GM23338 (cell line): ENCODE measurements at regions not wholly inside any gene's neighbourhood (a gene's known extent, or its start where the extent isn't known, plus 50 kb on each side); places are given as distances from the start of the nearest gene placed in this dataset.

Source experiments
- ATAC-seq: fragments of 200-7000 bp; cut with Tn5 transposase; 3 replicates; pipeline ENCODE4 v1.9.1; 2020
- DNase-seq: peaks from one replicate; pipeline ENCODE4 v3.0.0-alpha.2; 2015; ENCODE audit warnings: low spot score
- H2AFZ ChIP-seq: fragments of 200-600 bp; sonication (generic); 2 replicates; pipeline ENCODE4 v1.8.0; 2016; ENCODE audit warnings: antibody characterized with exemption, mild to moderate bottlenecking, moderate library complexity
- H3F3A ChIP-seq: fragments of 200-600 bp; sonication (generic); replicated peaks from 2 replicates; pipeline ENCODE4 v1.8.0; 2017; ENCODE audit warnings: antibody characterized with exemption, mixed run types, low read depth
- H3K27ac ChIP-seq: fragments of 200-600 bp; sonication (generic); 2 replicates; pipeline ENCODE4 v1.6.1; 2016; ENCODE audit warnings: low read depth
- H3K27me3 ChIP-seq: fragments of 200-600 bp; sonication (generic); 2 replicates; pipeline ENCODE4 v1.8.0; 2016; ENCODE audit warnings: mild to moderate bottlenecking, mixed run types, moderate library complexity; ENCODE audit not compliant: insufficient read depth
- H3K36me3 ChIP-seq: fragments of 200-600 bp; sonication (generic); 2 replicates; pipeline ENCODE4 v1.8.0; 2016; ENCODE audit warnings: mild to moderate bottlenecking; ENCODE audit not compliant: insufficient read depth
- H3K4me1 ChIP-seq: fragments of 200-600 bp; sonication (generic); 2 replicates; pipeline ENCODE4 v1.8.0; 2016; ENCODE audit warnings: mild to moderate bottlenecking, moderate library complexity; ENCODE audit not compliant: insufficient read depth
- H3K4me2 ChIP-seq: fragments of 200-600 bp; sonication (generic); 2 replicates; pipeline ENCODE4 v1.7.1; 2017; ENCODE audit warnings: mixed run types
- H3K4me3 ChIP-seq: fragments of 200-600 bp; sonication (generic); 2 replicates; pipeline ENCODE4 v1.6.1; 2016; ENCODE audit warnings: mixed run types
- H3K79me2 ChIP-seq: fragments of 200-600 bp; sonication (generic); replicated peaks from 2 replicates; pipeline ENCODE4 v1.8.0; 2017; ENCODE audit warnings: mild to moderate bottlenecking; ENCODE audit not compliant: insufficient read depth
- H3K9me2 ChIP-seq: fragments of 200-600 bp; sonication (generic); 2 replicates; pipeline ENCODE4 v1.8.0; 2017; ENCODE audit not compliant: insufficient read depth
- H4K20me1 ChIP-seq: fragments of 200-600 bp; sonication (generic); replicated peaks from 2 replicates; pipeline ENCODE4 v1.8.0; 2017; ENCODE audit warnings: mild to moderate bottlenecking; ENCODE audit not compliant: insufficient read depth
- H3K27ac Mint-ChIP-seq: 2 replicates; pipeline ENCODE4 v1.8.0; 2020; ENCODE audit warnings: inconsistent platforms, mild to moderate bottlenecking, moderate library complexity, mixed read lengths
- H3K27me3 Mint-ChIP-seq: 3 replicates; pipeline ENCODE4 v1.8.0; 2022; ENCODE audit warnings: low read depth, mild to moderate bottlenecking, moderate library complexity, mixed read lengths, inconsistent platforms; ENCODE audit not compliant: insufficient read depth, poor library complexity
- H3K36me3 Mint-ChIP-seq: 3 replicates; pipeline ENCODE4 v1.8.0; 2021; ENCODE audit warnings: low read depth, mild to moderate bottlenecking, inconsistent platforms, moderate library complexity, mixed read lengths
- H3K4me1 Mint-ChIP-seq: 3 replicates; pipeline ENCODE4 v1.8.0; 2020; ENCODE audit warnings: mild to moderate bottlenecking, inconsistent platforms, mixed read lengths
- H3K4me3 Mint-ChIP-seq: 3 replicates; pipeline ENCODE4 v1.8.0; 2021; ENCODE audit warnings: moderate library complexity, mild to moderate bottlenecking, inconsistent platforms, mixed read lengths
- H3K9me3 Mint-ChIP-seq: 3 replicates; pipeline ENCODE4 v1.8.0; 2020; ENCODE audit warnings: moderate library complexity, mild to moderate bottlenecking, inconsistent platforms, mixed read lengths
- CREB1 ChIP-seq: fragments of 250-450 bp; sonication (Bioruptor Pico); IDR thresholded peaks from 2 replicates; pipeline ENCODE4 v1.5.0; 2020; ENCODE audit warnings: low read depth, mild to moderate bottlenecking, moderate library complexity
- ETS1 ChIP-seq: IDR thresholded peaks from 2 replicates; pipeline ENCODE4 v1.6.1; 2016; ENCODE audit warnings: antibody characterized with exemption
- EZH2 ChIP-seq: fragments of 200-600 bp; sonication (generic); IDR thresholded peaks from one replicate; pipeline ENCODE4 v1.8.0; 2017; ENCODE audit warnings: antibody characterized with exemption, mild to moderate bottlenecking, low read depth; ENCODE audit not compliant: unreplicated experiment
- EZH2phosphoT487 ChIP-seq: fragments of 200-600 bp; sonication (generic); IDR thresholded peaks from one replicate; pipeline ENCODE4 v1.8.1; 2018; ENCODE audit warnings: antibody characterized with exemption; ENCODE audit not compliant: unreplicated experiment
- JUNB ChIP-seq: IDR thresholded peaks from one replicate; pipeline ENCODE4 v1.6.1; 2016; ENCODE audit warnings: antibody characterized with exemption; ENCODE audit not compliant: unreplicated experiment
- NANOG ChIP-seq: IDR thresholded peaks from 2 replicates; pipeline ENCODE4 v1.6.1; 2016; ENCODE audit warnings: antibody characterized with exemption, borderline replicate concordance
- POLR2AphosphoS5 ChIP-seq: IDR thresholded peaks from 2 replicates; pipeline ENCODE4 v1.6.1; 2016; ENCODE audit warnings: antibody characterized with exemption, low read depth
- STAT1 ChIP-seq: IDR thresholded peaks from one replicate; pipeline ENCODE4 v1.6.1; 2016; ENCODE audit warnings: antibody characterized with exemption; ENCODE audit not compliant: unreplicated experiment
- ZNF114 ChIP-seq: fragments of 250-450 bp; sonication (Bioruptor Pico); IDR thresholded peaks from 2 replicates; pipeline ENCODE4 v1.5.0; 2020; ENCODE audit warnings: mild to moderate bottlenecking, moderate library complexity
- ZNF331 ChIP-seq: fragments of 250-450 bp; sonication (Bioruptor Pico); IDR thresholded peaks from 2 replicates; pipeline ENCODE4 v1.5.0; 2020; ENCODE audit warnings: low read depth, mild to moderate bottlenecking, moderate library complexity
- ZNF462 ChIP-seq: fragments of 250-450 bp; sonication (Bioruptor Pico); IDR thresholded peaks from 2 replicates; pipeline ENCODE4 v1.5.0; 2020; ENCODE audit warnings: mild to moderate bottlenecking, moderate library complexity
- TF ChIP-seq, protein P1 (sequence below), 2 experiments: fragments of 200-600 bp in 1 of 2; sonication (generic) in 1 of 2; conservative IDR thresholded peaks; 2 replicates each; pipeline versions ENCODE4 v1.5.1 to v1.6.1; 2016 to 2017; ENCODE audit warnings: antibody characterized with exemption in 2 of 2, low read depth in 2 of 2, mild to moderate bottlenecking in 2 of 2, moderate library complexity in 1 of 2
- TF ChIP-seq, protein P2 (sequence below): IDR thresholded peaks from one replicate; pipeline ENCODE4 v1.6.1; 2018; ENCODE audit warnings: antibody characterized with exemption; ENCODE audit not compliant: unreplicated experiment

GRCh38 chr7:131008840-131009711, 275.1 kb upstream of the KLF14 start:
- Histone ChIP-seq H3K4me2 (no peak overlapping the region), H2AFZ (no peak overlapping the region), H4K20me1 (no peaks in the 10 kb centered on the region), H3K79me2 (peaks cover 8% of the 10 kb centered on the region), H3K27ac (0 out of 2 replicates have a peak overlapping the region, but pooled peaks have one; percentile 26), H3K27me3 (no peaks in the 10 kb centered on the region), H3K36me3 (no peaks in the 10 kb centered on the region), H3K9me2 (no peaks in the 10 kb centered on the region), H3F3A (no peaks in the 10 kb centered on the region), H3K4me1 (peaks cover 22% of the 10 kb centered on the region), H3K4me3 (no peak overlapping the region)
- ATAC-seq: no peak
- Mint-ChIP-seq H3K4me3 (no peak overlapping the region), H3K27ac (no peak overlapping the region; the same call in 1 of the 2 replicates), H3K27me3 (peaks cover 4% of the 10 kb centered on the region), H3K4me1 (peaks cover 26% of the 10 kb centered on the region), H3K9me3 (peaks cover 3% of the 10 kb centered on the region; the same call in 1 of the 3 replicates), H3K36me3 (peaks cover 13% of the 10 kb centered on the region)
- no peak for DNase-seq
- TF ChIP-seq ZNF114 (no peak), ETS1 (no peak), JUNB (no peak), POLR2AphosphoS5 (no peak), EZH2phosphoT487 (no peak), CREB1 (no peak), STAT1 (no peak), NANOG (no peak), EZH2 (no peak), ZNF331 (CRISPR knock-in tag) (no peak), ZNF462 (CRISPR knock-in tag) (no peak)
- TF ChIP-seq, protein P1, sequence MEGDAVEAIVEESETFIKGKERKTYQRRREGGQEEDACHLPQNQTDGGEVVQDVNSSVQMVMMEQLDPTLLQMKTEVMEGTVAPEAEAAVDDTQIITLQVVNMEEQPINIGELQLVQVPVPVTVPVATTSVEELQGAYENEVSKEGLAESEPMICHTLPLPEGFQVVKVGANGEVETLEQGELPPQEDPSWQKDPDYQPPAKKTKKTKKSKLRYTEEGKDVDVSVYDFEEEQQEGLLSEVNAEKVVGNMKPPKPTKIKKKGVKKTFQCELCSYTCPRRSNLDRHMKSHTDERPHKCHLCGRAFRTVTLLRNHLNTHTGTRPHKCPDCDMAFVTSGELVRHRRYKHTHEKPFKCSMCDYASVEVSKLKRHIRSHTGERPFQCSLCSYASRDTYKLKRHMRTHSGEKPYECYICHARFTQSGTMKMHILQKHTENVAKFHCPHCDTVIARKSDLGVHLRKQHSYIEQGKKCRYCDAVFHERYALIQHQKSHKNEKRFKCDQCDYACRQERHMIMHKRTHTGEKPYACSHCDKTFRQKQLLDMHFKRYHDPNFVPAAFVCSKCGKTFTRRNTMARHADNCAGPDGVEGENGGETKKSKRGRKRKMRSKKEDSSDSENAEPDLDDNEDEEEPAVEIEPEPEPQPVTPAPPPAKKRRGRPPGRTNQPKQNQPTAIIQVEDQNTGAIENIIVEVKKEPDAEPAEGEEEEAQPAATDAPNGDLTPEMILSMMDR (conservative IDR thresholded peaks at IDR 0.05; ENCODE audit: low read depth in 2 of 2): no peak
- TF ChIP-seq, protein P2, sequence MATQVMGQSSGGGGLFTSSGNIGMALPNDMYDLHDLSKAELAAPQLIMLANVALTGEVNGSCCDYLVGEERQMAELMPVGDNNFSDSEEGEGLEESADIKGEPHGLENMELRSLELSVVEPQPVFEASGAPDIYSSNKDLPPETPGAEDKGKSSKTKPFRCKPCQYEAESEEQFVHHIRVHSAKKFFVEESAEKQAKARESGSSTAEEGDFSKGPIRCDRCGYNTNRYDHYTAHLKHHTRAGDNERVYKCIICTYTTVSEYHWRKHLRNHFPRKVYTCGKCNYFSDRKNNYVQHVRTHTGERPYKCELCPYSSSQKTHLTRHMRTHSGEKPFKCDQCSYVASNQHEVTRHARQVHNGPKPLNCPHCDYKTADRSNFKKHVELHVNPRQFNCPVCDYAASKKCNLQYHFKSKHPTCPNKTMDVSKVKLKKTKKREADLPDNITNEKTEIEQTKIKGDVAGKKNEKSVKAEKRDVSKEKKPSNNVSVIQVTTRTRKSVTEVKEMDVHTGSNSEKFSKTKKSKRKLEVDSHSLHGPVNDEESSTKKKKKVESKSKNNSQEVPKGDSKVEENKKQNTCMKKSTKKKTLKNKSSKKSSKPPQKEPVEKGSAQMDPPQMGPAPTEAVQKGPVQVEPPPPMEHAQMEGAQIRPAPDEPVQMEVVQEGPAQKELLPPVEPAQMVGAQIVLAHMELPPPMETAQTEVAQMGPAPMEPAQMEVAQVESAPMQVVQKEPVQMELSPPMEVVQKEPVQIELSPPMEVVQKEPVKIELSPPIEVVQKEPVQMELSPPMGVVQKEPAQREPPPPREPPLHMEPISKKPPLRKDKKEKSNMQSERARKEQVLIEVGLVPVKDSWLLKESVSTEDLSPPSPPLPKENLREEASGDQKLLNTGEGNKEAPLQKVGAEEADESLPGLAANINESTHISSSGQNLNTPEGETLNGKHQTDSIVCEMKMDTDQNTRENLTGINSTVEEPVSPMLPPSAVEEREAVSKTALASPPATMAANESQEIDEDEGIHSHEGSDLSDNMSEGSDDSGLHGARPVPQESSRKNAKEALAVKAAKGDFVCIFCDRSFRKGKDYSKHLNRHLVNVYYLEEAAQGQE: no peak
